ENCODE measurements at regions not wholly inside any gene's neighbourhood (a gene's known extent, or its start where the extent isn't known, plus 50 kb on each side); places are given as distances from the start of the nearest gene placed in this dataset.
"Not testable (repeated sequence)": the region's sequence is repeated elsewhere in the genome, so short reads cannot be mapped to it uniquely, and the experiment has no call there.

- H3K9ac ChIP-seq (ENCODE audit: low read depth, low read length); H3K9me3 ChIP-seq (ENCODE audit: control insufficient read depth, insufficient read depth, low read length); H3K36me3 ChIP-seq (ENCODE audit: insufficient read depth, low read length); H3K4me1 ChIP-seq (ENCODE audit: insufficient read depth, low read length): not testable (repeated sequence)
These were observed 328.1 kb downstream of the BCL2L11 start for GRCh38 chr2:111448796-111449195.

DNA sequence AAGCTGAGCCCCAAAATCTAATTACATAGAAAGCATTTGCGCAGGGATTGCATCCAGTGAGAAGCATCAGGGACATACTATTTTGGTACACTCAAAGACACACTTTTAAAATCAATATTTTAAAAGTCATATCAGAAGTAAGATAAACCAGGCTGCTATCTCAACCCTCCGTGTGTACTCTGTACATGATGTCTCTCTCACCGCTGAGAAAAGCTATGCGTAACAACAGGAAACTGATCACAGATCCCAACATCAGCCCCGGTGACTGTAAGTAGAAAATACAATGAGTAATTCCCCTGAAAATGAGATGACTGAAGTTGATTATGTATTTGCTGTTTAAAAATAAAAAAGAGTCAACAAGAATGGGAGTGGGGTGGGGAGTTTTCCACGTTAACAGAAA, 329.8 kb downstream of the BCL2L11 start:
- H3K9ac ChIP-seq (ENCODE audit: low read depth, low read length); H3K4me1 ChIP-seq (ENCODE audit: insufficient read depth, low read length); H3K36me3 ChIP-seq (ENCODE audit: insufficient read depth, low read length); H3K9me3 ChIP-seq (ENCODE audit: control insufficient read depth, insufficient read depth, low read length): not testable (repeated sequence)

GRCh38 chr2:111451692-111452199, 331.0 kb downstream of the BCL2L11 start:
- not testable (repeated sequence) for H3K9me3 ChIP-seq (ENCODE audit: control insufficient read depth, insufficient read depth, low read length); H3K9ac ChIP-seq (ENCODE audit: low read depth, low read length); H3K4me1 ChIP-seq (ENCODE audit: insufficient read depth, low read length); H3K36me3 ChIP-seq (ENCODE audit: insufficient read depth, low read length)

DNA sequence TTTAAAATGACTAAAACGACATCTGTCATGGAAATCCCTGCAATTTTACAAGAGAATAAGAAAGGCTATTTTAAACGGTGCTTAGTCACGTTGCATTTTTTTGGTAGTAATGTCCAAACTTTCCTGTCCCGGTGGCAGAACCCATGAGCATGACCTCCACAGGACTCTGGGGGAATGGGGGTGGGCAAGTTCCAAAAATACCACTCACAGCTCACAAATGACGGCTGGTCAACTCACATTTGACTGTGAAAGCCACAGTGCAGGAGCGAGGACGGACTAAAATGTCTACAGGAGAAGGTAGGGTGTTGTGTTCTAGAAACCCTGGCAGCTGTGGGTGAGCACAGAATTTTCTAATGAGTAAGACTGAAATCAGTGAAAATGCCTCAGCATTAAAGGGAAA, 331.5 kb downstream of the BCL2L11 start:
- not testable (repeated sequence) for H3K9ac ChIP-seq (ENCODE audit: low read depth, low read length); H3K36me3 ChIP-seq (ENCODE audit: insufficient read depth, low read length); H3K9me3 ChIP-seq (ENCODE audit: control insufficient read depth, insufficient read depth, low read length); H3K4me1 ChIP-seq (ENCODE audit: insufficient read depth, low read length)

DNA sequence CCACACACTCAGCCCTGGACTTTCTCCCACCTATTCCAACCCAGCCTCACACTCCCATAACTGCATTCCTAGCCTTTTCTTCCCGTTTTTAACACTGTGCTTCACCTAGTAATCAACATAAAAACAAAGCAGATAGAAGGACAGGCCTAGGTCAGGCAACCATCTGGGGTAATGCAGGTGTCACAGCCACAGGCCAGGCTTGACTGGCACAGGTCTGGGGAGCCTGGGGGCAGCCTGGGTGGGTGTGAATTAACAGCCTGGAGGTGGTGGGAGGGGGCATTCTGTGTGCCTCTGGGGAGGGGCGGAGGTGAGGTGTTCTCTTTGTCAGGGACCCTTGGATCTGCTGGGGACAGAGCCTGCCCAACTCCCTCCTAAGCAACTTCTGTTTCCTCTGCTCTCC, 332.6 kb downstream of the BCL2L11 start:
- not testable (repeated sequence) for H3K9me3 ChIP-seq (ENCODE audit: control insufficient read depth, insufficient read depth, low read length); H3K4me1 ChIP-seq (ENCODE audit: insufficient read depth, low read length); H3K36me3 ChIP-seq (ENCODE audit: insufficient read depth, low read length); H3K9ac ChIP-seq (ENCODE audit: low read depth, low read length)

DNA sequence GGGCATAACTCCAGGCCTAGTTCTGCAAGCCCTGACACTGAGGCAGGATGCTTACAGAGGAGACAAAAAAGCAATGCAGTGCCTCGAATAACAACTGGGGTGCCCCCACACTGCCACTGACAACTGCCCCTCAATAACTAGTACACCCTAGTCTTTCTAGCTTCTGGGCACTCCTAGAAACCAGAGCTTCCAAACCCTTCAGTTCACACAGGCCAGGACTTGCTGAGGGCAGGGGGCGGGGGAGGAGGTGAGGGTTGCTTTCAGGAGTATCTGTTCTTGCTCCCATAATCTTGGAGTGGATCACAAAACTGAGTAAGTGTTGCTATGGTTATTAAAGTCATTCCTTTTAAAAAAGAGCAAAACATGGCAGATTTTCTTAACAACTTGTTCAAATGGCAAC, 333.1 kb downstream of the BCL2L11 start:
- H3K36me3 ChIP-seq (ENCODE audit: insufficient read depth, low read length); H3K9ac ChIP-seq (ENCODE audit: low read depth, low read length); H3K9me3 ChIP-seq (ENCODE audit: control insufficient read depth, insufficient read depth, low read length); H3K4me1 ChIP-seq (ENCODE audit: insufficient read depth, low read length): not testable (repeated sequence)

GRCh38 chr2:111454404-111454803, 333.7 kb downstream of the BCL2L11 start:
- not testable (repeated sequence) for H3K9me3 ChIP-seq (ENCODE audit: control insufficient read depth, insufficient read depth, low read length); H3K36me3 ChIP-seq (ENCODE audit: insufficient read depth, low read length); H3K9ac ChIP-seq (ENCODE audit: low read depth, low read length); H3K4me1 ChIP-seq (ENCODE audit: insufficient read depth, low read length)

GRCh38 chr2:111455016-111456015, 334.6 kb downstream of the BCL2L11 start:
- not testable (repeated sequence) for H3K4me1 ChIP-seq (ENCODE audit: insufficient read depth, low read length)

DNA sequence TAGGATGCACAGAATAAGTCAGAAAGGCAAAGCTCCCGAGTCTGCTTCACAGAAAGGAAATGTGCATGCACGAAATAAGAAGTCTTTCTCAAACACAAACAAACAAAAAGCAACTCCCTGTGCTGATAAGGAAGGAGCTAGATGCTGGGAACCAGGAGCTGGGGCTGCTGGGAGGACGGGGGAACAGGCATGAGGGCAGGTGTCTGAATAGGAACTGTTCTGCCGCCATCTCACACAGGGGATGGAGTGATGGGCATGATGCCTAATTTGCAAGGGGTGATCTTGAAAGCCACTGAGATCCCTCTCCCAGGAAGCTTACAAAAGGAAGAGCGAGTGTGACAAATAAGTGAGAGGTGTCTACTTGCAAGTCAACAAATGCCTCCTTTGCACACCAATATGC, 336.5 kb downstream of the BCL2L11 start:
- H3K9ac ChIP-seq (ENCODE audit: low read depth, low read length); H3K36me3 ChIP-seq (ENCODE audit: insufficient read depth, low read length); H3K4me1 ChIP-seq (ENCODE audit: insufficient read depth, low read length); H3K9me3 ChIP-seq (ENCODE audit: control insufficient read depth, insufficient read depth, low read length): not testable (repeated sequence)

More at GRCh38 chr2:111455016-111456015, 334.6 kb downstream of the BCL2L11 start:
- not testable (repeated sequence) for H3K9ac ChIP-seq (ENCODE audit: low read depth, low read length); H3K36me3 ChIP-seq (ENCODE audit: insufficient read depth, low read length); H3K9me3 ChIP-seq (ENCODE audit: control insufficient read depth, insufficient read depth, low read length)

GRCh38 chr2:111460901-111461300, 340.2 kb downstream of the BCL2L11 start:
- H3K36me3 ChIP-seq (ENCODE audit: insufficient read depth, low read length); H3K4me1 ChIP-seq (ENCODE audit: insufficient read depth, low read length); H3K9ac ChIP-seq (ENCODE audit: low read depth, low read length); H3K9me3 ChIP-seq (ENCODE audit: control insufficient read depth, insufficient read depth, low read length): not testable (repeated sequence)

DNA sequence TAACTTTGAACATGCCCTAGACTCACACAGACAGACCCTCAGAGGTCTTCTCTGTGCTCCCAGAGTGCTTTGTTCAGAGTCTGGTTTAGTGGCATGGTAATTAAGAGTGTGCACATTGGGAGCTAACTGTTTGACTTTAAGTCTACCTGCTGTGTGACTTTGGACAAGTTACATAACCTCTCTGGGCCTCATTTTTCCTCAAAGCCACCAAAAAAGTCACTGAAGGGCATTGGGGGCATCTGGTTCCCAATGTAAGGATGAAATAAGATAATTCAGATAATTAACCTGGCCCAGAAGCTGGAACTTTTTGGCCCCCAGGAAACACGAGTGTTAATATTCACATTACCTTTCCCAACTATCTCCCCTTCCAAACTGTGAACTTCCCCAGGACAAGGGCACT, 341.1 kb downstream of the BCL2L11 start:
- H3K4me1 ChIP-seq (ENCODE audit: insufficient read depth, low read length); H3K9me3 ChIP-seq (ENCODE audit: control insufficient read depth, insufficient read depth, low read length): not testable (repeated sequence)

DNA sequence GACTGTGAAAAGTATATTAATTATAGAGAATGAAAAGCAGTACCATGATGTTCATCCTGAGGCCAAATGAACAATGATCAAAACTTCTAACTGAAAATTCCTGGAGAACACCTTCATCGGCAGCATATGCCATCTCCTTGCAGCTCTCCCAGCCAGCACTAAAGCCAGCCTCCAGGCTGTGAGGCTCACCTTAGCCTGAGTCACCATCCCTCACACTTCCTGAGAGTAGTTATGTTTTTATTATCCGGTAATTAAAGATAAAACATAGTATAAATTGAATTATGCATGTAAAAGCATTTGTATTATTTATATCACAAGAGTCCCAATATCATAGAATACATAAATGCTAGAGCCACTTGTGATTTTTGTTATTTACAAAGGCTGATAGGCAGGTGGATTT, 341.9 kb downstream of the BCL2L11 start:
- H3K36me3 ChIP-seq (ENCODE audit: insufficient read depth, low read length); H3K9ac ChIP-seq (ENCODE audit: low read depth, low read length); H3K4me1 ChIP-seq (ENCODE audit: insufficient read depth, low read length); H3K9me3 ChIP-seq (ENCODE audit: control insufficient read depth, insufficient read depth, low read length): not testable (repeated sequence)

More for the DNA sequence above, 341.1 kb downstream of the BCL2L11 start:
- not testable (repeated sequence) for H3K36me3 ChIP-seq (ENCODE audit: insufficient read depth, low read length); H3K9ac ChIP-seq (ENCODE audit: low read depth, low read length)

DNA sequence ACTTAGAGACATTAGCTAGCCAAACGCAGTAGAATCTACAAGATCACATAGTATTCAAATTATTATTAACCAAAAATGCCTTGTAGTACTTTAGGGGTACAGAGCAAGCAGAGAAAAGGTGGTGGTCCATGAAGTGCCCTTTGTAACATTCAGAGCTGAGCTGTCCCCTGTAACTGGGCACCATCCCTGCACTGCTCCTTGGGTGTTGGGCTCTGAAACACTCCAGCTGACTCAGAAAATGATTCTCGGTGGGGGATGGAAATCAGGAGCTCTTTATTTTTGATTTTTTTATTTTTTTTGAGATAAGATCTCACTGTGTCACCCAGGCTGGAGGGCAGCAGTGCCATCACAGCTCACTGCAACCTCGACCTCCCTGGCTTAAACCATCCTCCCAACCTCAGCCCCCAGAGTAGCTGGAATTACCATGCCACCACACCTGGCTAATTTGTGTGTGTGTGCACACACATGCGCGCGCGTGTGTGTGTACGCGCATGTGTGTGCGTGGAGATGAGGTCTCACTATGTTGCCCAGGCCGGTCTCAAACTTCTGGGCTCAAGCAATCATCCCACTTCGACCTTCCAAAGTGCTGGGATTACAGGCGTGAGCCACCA, 342.6 kb downstream of the BCL2L11 start:
- not testable (repeated sequence) for H3K36me3 ChIP-seq (ENCODE audit: insufficient read depth, low read length); H3K4me1 ChIP-seq (ENCODE audit: insufficient read depth, low read length); H3K9me3 ChIP-seq (ENCODE audit: control insufficient read depth, insufficient read depth, low read length); H3K9ac ChIP-seq (ENCODE audit: low read depth, low read length)

- H3K4me1 ChIP-seq (ENCODE audit: insufficient read depth, low read length); H3K36me3 ChIP-seq (ENCODE audit: insufficient read depth, low read length); H3K9me3 ChIP-seq (ENCODE audit: control insufficient read depth, insufficient read depth, low read length); H3K9ac ChIP-seq (ENCODE audit: low read depth, low read length): not testable (repeated sequence)
These were observed 343.2 kb downstream of the BCL2L11 start for GRCh38 chr2:111463956-111464355.

GRCh38 chr2:111464367-111464766, 343.7 kb downstream of the BCL2L11 start:
- not testable (repeated sequence) for H3K9ac ChIP-seq (ENCODE audit: low read depth, low read length); H3K4me1 ChIP-seq (ENCODE audit: insufficient read depth, low read length)

More at GRCh38 chr2:111464367-111464766, 343.7 kb downstream of the BCL2L11 start:
- H3K36me3 ChIP-seq (ENCODE audit: insufficient read depth, low read length); H3K9me3 ChIP-seq (ENCODE audit: control insufficient read depth, insufficient read depth, low read length): not testable (repeated sequence)

Measured in ES-I3 (cell line).